GM18873 (cell line): ENCODE measurements at regions not wholly inside any gene's neighbourhood (a gene's known extent, or its start where the extent isn't known, plus 50 kb on each side); places are given as distances from the start of the nearest gene placed in this dataset.
"Not testable (repeated sequence)": the region's sequence is repeated elsewhere in the genome, so short reads cannot be mapped to it uniquely, and the experiment has no call there.

ENCODE experiments used
- ATAC-seq: cut with Tn5 transposase; IDR thresholded peaks from one replicate; pipeline ENCODE4 v1.9.1; 2021; ENCODE audit warnings: mild to moderate bottlenecking, moderate library complexity, moderate number of reproducible peaks; ENCODE audit not compliant: unreplicated experiment, low FRiP score

GRCh38 chr1:232329103-232329813, 300.7 kb downstream of the SIPA1L2 start:
- ATAC-seq, result no peak

GRCh38 chr1:232328486-232329102, 301.3 kb downstream of the SIPA1L2 start:
- ATAC-seq, result no peak

GRCh38 chr1:232327899-232328298, 302.0 kb downstream of the SIPA1L2 start:
- no peak for ATAC-seq

GRCh38 chr1:232327269-232327668, 302.7 kb downstream of the SIPA1L2 start:
- ATAC-seq, result no peak

- ATAC-seq, result no peak
These were observed 307.7 kb downstream of the SIPA1L2 start for GRCh38 chr1:232322162-232322734.

- ATAC-seq, result no peak
These were observed 310.3 kb downstream of the SIPA1L2 start for GRCh38 chr1:232319518-232320210.

- no peak for ATAC-seq
These were observed 310.9 kb downstream of the SIPA1L2 start for GRCh38 chr1:232319072-232319471.

GRCh38 chr1:232318143-232318542, 311.8 kb downstream of the SIPA1L2 start:
- ATAC-seq, result no peak

- no peak for ATAC-seq
These were observed 312.6 kb downstream of the SIPA1L2 start for GRCh38 chr1:232317350-232317749.

- ATAC-seq, result no peak
These were observed 313.1 kb downstream of the SIPA1L2 start for GRCh38 chr1:232316864-232317263.

GRCh38 chr1:232313876-232314275, 316.1 kb downstream of the SIPA1L2 start:
- not testable (repeated sequence) for ATAC-seq

GRCh38 chr1:232310541-232310940, 319.4 kb downstream of the SIPA1L2 start:
- no peak for ATAC-seq

GRCh38 chr1:232308616-232309015, 321.3 kb downstream of the SIPA1L2 start:
- no peak for ATAC-seq

GRCh38 chr1:232307296-232308017, 322.5 kb downstream of the SIPA1L2 start:
- ATAC-seq, result no peak

GRCh38 chr1:232306269-232306961, 323.5 kb downstream of the SIPA1L2 start:
- no peak for ATAC-seq

GRCh38 chr1:232305050-232305449, 324.9 kb downstream of the SIPA1L2 start:
- no peak for ATAC-seq

GRCh38 chr1:232303222-232303620, 326.7 kb downstream of the SIPA1L2 start:
- no peak for ATAC-seq

GRCh38 chr1:232302376-232303221, 327.3 kb downstream of the SIPA1L2 start:
- ATAC-seq, result no peak

- ATAC-seq, result no peak
These were observed 328.7 kb downstream of the SIPA1L2 start for GRCh38 chr1:232301246-232301645.
